Loucy (cell line): ENCODE measurements at regions not wholly inside any gene's neighbourhood (a gene's known extent, or its start where the extent isn't known, plus 50 kb on each side); places are given as distances from the start of the nearest gene placed in this dataset.
"Not testable (repeated sequence)": the region's sequence is repeated elsewhere in the genome, so short reads cannot be mapped to it uniquely, and the experiment has no call there.

Source experiments
- CTCF ChIP-seq: fragments of 200-600 bp; sonication (generic); conservative IDR thresholded peaks from 2 replicates; pipeline ENCODE4 v1.5.1; 2014; ENCODE audit warnings: mild to moderate bottlenecking, antibody characterized with exemption, low read length
- EZH2phosphoT487 ChIP-seq: fragments of 200-600 bp; IDR thresholded peaks from 2 replicates; pipeline ENCODE4 v1.6.1; 2018; ENCODE audit warnings: antibody characterized with exemption, mild to moderate bottlenecking, moderate library complexity, borderline replicate concordance

- TF ChIP-seq CTCF, EZH2phosphoT487: not testable (repeated sequence)
Measured at GRCh38 chr5:68065321-68065720, 150.2 kb upstream of the PIK3R1 start.
